ENCODE measurements at regions not wholly inside any gene's neighbourhood (a gene's known extent, or its start where the extent isn't known, plus 50 kb on each side); places are given as distances from the start of the nearest gene placed in this dataset.
A peak's percentile ranks its signal among the peaks of the same experiment; 100 is the strongest.
"Not testable (repeated sequence)": the region's sequence is repeated elsewhere in the genome, so short reads cannot be mapped to it uniquely, and the experiment has no call there.

DNA sequence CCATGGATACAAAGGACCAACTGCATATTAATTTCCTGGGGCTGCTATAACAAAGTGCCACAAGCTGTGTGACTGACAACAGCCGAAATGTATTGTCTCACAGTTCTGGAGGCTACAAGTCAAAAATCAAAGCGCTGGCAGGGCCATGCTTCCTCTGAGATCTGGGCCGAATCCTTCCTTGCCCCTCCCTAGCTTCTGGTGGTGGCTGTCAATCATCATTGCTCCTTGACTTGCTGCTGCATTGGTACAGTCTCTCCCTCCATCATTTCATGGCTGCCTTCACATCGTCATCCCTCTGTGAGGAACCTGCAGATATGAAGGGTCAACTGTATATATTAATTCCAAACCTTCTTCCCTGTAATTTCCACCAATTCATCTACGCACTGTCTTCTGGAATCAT, 118.3 kb downstream of the EXOC5 start:
- no peak for DNase-seq

DNA sequence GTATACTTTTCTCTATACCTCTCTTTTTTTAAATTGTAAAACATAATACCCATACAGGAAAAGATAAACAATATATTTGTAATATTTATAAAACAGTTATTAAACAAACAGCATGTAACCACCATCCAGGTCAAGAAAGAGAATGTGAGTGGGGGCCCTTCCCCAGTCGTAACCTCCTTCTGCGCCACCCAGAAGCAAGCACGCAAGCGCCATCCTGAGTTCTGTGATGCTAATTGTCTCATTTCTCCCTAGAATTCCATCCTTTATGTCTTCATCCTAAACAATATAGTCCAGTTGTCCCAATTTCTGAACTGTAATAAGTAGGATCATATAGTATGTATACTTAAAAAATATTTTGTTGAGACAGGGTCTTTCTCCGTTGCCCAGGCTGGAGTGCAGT, 129.5 kb downstream of the EXOC5 start:
- no peak for DNase-seq

DNA sequence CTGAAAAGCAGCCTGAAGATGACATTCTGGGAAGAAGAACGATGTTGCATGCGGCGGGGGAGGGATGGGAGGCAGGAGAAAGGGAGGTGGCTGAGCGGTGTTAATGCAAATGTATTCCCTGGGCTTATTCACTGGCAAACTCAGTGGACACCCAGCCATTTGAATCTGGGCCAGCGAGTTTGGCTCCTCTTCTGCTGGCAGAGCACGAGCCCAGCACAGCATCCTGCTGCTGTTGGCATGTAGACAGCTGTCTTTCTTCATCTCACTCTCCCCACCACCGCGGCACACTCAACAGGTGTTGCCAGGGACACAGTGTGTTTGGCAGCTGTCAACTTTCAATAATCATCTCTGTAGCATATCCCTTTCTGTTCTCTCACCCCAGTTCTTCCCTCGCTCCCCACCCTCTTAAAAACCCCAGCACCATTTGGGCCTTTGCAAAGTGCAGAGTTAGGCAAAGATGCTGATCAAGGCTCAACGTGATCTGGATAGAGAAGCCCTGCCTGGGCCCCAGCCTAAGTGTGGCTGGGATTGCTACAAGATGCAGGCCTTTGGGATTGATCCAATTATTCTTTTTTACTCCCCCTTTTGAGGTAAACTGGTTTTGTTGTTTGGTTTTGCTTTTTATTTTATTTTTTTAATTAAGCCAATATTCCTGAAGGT, 131.9 kb downstream of the EXOC5 start:
- peak; percentile 7 for DNase-seq

DNA sequence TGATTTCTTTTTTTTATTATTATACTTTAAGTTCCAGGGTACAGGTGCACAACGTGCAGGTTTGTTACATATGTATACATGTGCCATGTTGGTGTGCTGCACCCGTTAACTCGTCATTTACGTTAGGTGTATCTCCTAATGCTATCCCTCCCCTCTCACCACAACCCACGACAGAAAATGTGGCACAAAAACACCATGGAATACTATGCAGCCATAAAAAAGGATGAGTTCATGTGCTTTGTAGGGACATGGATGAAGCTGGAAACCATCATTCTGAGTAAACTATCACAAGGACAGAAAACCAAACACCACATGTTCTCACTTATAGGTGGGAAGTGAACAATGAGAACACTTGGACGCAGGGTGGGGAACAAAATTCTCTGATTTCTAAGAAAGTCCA, 140.9 kb downstream of the EXOC5 start:
- not testable (repeated sequence) for DNase-seq

DNA sequence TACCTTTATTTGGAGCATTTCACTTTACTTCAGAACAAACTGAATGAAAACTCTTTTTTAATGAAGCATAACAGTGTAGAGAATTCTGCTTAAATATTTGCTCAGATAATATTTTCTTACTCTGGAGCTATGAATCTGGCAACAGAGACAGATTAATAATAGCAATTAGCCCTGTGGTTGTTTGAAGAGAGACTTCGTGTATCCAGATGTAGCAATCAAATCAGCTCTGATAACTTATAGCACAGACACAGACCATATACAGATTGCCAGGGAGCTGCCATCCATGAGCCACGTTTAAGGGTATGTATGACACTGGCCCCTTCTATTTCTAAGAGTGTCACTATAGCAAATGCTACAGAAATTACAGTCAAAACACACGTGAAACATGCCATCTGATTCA, 146.6 kb downstream of the EXOC5 start:
- DNase-seq, result no peak

DNA sequence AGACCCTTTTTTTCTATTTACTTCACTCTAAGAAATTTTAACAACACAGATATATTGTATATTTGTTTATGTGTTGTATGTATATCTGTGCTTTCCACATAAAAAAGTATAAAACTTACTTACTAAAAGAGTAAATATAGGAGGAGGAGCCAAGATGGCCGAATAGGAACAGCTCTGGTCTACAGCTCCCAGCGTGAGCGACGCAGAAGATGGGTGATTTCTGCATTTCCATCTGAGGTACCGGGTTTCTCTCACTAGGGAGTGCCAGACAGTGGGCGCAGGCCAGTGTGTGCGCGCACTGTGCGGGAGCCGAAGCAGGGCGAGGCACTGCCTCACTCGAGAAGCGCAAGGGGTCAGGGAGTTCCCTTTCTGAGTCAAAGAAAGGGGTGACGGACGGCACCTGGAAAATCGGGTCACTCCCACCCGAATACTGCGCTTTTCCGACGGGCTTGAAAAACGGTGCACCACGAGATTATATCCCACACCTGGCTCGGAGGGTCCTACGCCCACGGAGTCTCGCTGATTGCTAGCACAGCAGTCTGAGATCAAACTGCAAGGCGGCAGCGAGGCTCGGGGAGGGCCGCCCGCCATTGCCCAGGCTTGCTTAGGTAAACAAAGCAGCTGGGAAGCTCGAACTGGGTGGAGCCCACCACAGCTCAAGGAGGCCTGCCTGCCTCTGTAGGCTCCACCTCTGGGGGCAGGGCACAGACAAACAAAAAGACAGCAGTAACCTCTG, 156.5 kb downstream of the EXOC5 start:
- not testable (repeated sequence) for DNase-seq

DNA sequence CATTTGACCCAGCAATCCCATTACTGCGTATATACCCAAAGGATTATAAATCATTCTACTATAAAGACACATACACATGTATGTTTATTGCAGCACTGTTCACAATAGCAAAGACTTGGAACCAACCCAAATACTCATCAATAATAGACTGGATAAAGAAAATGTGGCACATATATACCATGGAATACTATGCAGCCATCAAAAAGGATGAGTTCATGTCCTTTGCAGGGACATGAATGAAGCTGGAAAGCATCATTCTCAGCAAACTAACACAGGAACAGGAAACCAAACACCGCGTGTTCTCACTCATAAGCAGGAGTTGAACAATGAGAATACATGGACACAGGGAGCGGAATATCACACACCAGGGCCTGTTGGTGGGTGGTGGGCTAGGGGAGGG, 158.3 kb downstream of the EXOC5 start:
- DNase-seq, result not testable (repeated sequence)

DNA sequence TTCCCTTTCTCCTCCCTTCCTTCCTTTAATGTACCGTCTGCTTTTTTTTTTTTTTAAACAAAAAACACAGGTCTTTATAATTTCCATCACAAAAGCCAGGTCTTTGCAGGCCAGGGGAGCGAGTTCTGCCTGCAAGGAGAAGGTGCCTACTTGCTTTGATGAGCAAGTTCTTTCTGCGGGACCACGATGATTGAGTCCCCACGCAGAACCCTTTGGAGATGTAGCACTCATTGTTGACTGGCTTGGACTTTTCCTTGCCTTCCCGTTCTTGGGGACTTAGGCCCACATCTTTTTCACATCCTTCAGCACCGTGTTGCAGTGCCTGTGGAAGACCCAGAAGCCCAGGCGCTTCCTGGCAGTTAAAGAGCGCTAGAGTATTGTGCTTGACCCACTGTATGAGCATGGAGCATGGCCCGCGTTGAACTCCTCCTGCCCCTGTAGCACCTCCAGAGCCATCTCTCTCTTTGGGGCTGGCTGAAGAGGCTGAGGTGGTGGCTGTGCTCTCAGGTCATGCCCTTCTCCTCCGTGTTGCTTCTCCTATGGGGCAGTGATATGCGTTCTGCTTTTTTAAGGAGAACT, 177.6 kb downstream of the EXOC5 start:
- no peak for DNase-seq

DNA sequence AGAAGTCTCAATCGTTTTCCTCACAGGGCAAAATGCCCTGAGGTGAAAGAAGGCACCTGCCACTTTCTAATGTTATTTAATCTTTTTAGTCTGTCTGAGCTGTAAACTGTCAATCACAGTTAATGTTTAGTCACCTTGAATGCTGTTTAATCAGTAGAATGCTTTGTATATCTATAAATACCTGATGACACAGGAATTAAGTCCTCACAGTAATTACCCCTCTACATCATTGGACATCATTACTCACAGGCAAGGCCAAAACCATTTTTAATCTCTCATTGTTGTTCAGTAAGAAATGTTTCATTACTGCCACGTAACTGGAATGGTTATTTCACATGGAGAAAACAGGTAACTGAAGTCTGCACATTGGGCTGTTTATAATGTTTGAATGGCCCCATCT, 178.8 kb downstream of the EXOC5 start:
- no peak for DNase-seq

DNA sequence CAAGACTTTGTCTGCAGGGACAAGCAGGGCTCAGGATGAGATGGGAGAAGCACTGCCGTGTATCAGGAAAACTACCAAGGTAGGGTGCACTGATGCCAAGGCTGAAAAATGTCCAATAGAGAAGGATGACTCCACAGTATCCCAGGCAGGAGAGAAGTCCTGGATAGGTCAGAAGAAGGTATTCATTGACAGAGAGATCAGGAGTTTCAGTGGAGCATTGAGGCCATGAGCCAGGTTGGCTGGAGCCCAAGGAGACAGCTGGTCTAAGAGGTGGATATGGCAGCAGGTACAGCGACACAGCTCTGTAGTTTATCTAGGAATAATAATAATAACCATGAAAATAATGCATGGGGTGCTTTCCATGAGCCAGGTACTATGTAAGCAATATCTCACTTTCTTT, 180.9 kb downstream of the EXOC5 start:
- DNase-seq, result no peak

DNA sequence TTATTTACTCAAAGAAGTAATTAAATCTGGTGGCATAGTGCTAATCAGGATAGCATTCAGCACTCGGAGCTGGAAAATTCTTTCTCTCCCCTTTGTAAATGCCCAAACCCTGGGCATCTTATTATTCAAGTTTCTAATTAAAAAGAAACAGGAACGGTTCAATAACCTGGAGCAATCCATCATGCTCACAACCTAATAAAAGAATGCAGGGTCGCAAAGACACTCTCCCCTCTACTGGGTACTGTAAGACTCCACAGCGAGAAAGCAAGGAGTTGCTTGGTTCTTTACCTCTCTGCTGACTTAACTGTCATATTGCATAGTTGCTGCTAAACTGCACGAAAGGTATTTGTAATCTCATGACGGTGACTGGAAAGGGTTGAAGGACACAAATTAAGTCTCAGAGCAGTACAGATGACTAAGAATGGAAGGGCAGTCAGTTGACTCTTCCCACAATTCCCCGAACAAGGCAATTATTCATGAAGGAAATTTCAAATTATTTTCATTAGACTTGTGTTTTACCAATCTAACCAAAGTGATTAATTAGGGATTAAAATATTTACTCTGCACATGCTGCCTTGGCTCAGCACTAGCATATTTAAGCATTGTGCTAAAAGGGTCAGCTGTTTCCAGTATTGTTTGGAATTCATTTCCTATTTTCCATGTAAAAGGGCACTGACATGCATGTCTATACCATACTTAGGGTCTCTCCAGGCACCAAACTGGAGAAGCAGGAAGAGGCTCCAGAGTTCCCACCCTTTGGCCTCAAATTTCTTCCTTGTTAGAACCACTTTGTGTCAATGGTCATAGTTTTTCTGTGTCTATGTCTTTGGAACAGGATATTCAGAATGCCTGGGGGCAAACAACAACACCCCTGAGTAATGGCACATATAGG, 182.2 kb downstream of the EXOC5 start:
- no peak for DNase-seq

DNA sequence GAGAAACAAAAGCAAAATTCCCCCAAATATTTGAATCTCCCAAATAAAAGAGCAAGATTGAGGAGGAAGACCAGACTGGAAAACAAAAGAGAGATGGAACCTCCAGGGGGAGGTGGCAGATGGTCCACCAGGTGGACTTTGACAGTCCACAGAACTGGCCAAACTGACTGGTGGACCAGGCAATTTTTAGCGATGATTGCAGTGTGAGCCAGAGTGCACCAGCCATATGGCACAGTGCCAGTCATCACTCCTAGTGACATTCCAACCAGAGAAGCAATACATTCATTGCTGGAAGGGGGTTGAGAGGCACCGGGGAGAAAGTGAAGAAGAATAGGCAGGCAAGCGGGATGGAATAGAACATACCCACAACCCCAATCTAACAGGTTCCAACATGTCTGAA, 182.9 kb downstream of the EXOC5 start:
- DNase-seq, result no peak

DNA sequence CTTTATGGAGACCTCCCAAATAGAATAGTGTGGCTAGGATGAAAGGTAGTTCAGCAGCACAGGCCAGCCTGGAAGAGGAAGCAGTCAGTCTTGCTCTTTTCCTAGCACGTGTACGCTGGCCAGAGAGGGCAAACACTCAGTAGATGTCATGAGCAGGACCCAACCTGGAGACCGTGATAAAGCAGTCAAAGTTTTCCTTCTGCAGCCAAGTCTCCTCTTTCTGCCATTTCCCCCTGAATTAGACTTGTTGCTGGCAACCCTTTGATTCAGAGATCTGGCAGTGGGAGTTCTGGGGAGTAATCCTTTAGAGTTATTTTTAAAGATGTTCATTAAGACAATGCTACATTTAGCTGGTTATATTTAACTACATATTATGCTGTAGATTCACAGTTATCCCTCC, 183.7 kb downstream of the EXOC5 start:
- DNase-seq, result no peak

DNA sequence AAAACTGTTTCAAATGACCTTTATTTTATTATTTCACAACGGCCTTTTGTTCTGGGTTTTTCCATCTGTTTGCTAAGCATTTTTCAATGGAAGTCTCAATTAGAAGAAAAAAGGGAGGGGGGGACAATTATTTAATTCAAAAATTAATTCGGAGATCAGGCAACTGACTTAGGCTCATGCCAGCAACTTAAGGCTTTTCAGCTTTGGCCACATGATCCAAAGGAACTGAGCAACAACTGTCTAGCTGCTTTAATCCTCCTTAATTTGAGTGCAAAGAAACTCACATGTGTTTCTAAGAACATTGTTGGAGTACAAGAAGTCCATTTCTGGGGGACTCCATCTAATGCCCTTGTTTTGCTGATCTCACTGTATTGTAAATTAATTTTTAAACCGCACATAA, 188.0 kb downstream of the EXOC5 start:
- DNase-seq, result peak; percentile 64

DNA sequence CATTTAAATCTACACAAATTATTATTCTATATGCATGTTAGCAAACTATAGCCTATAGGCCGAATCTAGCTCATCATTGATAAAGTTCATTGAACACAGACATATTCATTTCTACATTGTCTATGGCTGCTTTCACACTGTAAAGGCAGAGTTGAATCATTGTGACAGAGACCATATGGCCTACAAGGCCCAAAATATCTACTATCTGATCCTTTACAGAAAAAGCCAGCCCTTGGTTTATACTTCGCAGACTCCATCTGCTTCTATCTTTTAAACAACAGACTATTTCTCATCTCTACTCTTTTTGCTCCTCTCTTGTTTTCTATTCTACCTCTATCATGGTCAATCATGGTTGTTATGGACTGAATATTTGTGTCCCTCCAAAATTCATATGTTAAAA, 190.7 kb downstream of the EXOC5 start:
- no peak for DNase-seq

DNA sequence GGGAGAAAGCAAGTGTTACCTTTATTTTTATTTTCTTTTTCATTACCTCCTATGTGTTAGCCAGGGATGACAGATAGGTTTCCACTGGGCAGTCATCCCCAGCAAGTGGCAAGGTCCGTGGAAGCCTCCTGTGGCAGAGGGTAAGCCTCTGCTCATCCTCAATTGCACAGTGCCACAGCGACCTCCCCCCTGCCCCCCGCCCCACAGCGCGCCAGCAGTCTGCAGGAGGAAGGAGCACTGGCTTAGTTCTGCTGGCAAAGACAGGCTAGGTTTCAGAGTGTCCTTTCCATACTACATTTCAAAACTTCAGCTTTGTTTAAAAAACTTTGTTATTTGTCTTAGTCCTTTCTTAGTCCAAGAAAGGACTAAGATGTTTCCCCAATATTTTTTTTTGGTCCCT, 194.7 kb downstream of the EXOC5 start:
- no peak for DNase-seq

DNA sequence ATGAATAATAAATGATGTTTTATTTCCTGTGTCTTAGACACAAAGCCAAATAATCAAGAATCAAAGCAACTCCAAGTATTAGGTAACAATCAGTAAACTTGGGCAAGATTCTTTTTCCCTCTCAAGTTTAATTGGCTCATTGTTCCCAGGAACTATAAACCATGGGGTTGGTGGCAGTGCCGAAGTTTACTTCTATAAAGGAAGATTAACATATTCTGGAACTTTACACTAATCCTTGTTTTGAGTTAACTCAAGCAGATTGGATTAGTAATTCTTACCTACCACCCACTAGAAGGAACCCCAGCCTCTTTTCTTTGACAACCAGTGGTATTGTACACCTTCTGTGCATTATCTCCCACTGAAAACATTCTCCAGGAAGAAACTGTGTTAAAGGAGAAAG, 197.1 kb downstream of the EXOC5 start:
- no peak for DNase-seq

DNA sequence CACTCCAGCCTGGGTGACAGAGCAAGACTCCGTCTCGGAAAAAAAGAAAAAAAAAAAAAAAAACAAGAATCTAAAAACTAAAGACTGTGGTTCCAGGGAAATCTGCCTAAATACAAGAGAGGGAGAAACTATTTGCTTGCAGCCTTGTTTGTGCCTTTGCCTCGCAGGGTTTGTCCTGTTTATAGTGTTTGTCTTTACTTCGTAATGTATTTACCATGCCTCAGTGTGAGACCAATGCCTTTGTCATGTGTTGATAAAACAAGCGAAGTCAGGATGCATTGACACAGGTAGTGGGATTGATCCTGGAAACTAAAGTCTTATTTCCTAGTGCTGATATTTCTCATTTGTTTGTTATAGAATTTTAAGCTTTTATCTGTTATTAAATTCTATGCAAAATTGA, 199.0 kb downstream of the EXOC5 start:
- no peak for DNase-seq

DNA sequence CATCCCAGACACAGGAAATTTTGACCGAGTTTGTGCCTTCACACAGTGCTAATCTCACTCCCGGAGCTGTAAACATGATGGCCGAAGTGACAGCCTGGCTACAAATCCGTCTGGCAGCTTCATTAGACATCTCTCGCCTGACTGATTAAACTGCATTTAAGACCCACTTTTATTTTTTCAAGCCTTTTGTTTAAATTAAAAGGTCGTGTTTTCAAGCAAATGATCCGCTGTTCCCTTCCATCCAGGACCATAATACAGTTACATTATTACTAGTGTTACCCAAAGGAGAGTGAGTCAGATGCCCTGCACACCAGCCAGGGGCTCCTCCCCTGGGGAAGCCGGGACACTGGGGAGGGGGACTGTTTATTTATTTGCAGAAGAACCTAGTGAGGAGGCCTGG, 200.2 kb downstream of the EXOC5 start:
- peak; percentile 57 for DNase-seq

DNA sequence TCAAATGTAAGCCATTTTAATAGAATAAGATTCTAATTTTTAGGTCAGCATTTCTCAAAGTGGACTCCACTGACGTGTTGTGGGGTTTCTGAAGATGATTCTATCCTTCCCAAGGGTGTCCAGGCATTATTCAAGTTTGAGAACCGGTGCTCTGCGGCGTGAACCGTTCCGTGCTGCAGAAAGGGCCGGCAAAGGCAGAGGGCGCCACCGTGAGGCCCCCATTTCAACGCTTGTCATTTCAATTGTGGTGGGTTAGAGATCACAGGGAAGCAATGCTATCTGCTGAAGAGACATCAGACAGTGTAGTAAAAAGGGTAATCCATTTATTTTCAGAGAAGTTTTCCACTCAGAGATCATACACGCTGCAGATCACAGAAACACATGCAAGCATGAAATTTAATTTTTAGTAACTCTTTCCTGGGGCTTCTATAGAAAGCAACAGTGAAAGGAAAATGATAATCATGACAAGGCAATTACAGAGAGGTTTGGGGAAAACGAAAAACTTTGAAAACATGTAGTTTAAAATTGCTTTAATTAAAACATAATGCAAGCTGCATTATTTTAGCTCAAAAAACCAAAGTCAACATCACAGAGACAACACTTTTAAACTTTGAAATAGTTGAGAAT, 201.7 kb downstream of the EXOC5 start:
- peak; percentile 84 for DNase-seq

DNA sequence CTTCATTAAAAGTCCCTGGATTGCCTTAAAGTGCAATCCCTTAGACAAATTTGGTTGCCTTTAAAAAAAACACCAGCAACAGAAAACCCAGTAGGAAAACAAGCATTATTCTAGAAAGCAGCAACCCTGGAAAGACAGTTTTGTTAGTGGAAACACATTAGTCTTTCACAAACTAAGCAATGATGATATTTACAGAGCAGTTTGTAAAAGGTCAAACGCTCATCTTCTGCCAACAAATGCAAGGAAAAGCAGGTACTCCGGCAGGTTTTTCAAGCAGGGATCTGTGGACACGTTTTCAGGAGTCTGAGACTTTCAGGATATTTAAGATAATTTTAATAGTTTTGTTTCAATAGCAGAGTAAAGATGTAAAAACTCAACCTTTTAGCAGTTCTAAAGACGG, 202.2 kb downstream of the EXOC5 start:
- no peak for DNase-seq

DNA sequence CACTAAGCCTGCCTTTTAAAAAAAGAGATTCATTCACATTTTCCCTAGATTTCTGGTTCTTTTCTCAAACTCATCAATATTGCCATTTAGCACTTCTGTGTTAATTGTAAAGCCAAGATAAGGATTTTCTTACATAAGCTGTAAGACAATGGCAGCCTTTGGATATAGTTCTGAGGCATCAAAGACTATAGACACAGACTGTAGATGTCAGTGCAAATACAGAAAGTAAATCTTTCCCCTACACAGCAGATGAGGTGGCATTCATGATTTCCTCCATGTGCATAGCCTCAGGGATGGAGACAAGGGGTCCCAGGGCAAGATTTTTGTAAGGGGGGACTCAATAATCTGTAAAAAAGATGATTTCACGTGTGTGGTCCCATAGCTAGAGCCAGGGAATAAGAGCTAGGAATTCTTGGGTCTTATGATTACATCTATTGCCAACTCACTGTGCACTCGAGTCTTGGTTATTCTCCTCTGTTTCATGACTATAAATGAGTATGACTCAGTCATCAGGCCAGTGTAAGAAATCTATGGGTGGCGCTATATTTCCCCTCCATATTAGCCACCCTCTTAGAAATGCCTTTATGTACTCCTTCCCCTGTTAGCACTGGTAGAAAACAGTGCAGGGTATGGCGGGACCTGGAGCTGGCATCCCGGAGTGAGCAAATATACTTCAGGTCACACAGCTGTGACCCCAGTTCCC, 207.5 kb downstream of the EXOC5 start:
- no peak for DNase-seq

Measured in NCI-H524 treated with DMSO at 0.1 percent for 48 hours (cell line).